ENCODE measurements at regions not wholly inside any gene's neighbourhood (a gene's known extent, or its start where the extent isn't known, plus 50 kb on each side); places are given as distances from the start of the nearest gene placed in this dataset.

- TF ChIP-seq SIN3A (IDR thresholded peaks at IDR 0.05; ENCODE audit: borderline replicate concordance, low read depth, low read length) = no peak
Measured at GRCh38 chr11:92376680-92377079, 152.1 kb downstream of the FAT3 start (continued).

GRCh38 chr11:92380882-92381281 is 156.3 kb downstream of the FAT3 start:
- peaks cover 22% of the 10 kb centered on the region for H3F3A ChIP-seq (replicated peaks; ENCODE audit: insufficient read depth)
- H3K4me3 ChIP-seq (ENCODE audit: low read depth in 2 of 2, low read length in 1 of 2) = no peak overlapping the region
- peak overlapping the region in 1 of 2 experiments; percentile 54; a peak in 2 of 4 replicates for H3K27ac ChIP-seq (ENCODE audit: low read depth in 2 of 2, low read length in 1 of 2)
- CTCF ChIA-PET = no interaction called here
- peak; percentile 50 for TF ChIP-seq JUND (IDR thresholded peaks at IDR 0.05)
- TF ChIP-seq TCF12 (IDR thresholded peaks at IDR 0.05) = peak; percentile 48
- 0 out of 2 replicates have a peak, but pooled peaks have one; percentile 26 for TF ChIP-seq PBX3 (IDR thresholded peaks at IDR 0.05)
- TF ChIP-seq FOSL2 (IDR thresholded peaks at IDR 0.05; ENCODE audit: borderline replicate concordance, low read depth) = peak; percentile 37; the same call in 1 of the 2 replicates
- TF ChIP-seq USF2 (IDR thresholded peaks at IDR 0.05; ENCODE audit: borderline replicate concordance, low read depth, low read length) = no peak
- no peak for TF ChIP-seq SMC3 (IDR thresholded peaks at IDR 0.05; ENCODE audit: low read depth, low read length)
- H3K79me2 ChIP-seq (ENCODE audit: insufficient read depth) = peaks cover 6% of the 10 kb centered on the region; the same call in 1 of the 2 replicates
- no peak for DNase-seq
- POLR2A ChIA-PET = no interaction called here
- peaks cover 3 to 31% of the 10 kb centered on the region in 2 experiments for H3K4me1 ChIP-seq (ENCODE audit: control insufficient read depth in 1 of 2, insufficient read depth in 2 of 2, low read depth in 1 of 2, low read length in 1 of 2)
- H3K27me3 ChIP-seq (ENCODE audit: insufficient read depth) = no peaks in the 10 kb centered on the region
- H2AFZ ChIP-seq (ENCODE audit: low read depth) = no peak overlapping the region
- no peak overlapping the region for H3K9ac ChIP-seq
- H3K9me2 ChIP-seq = no peaks in the 10 kb centered on the region
- no peaks in the 10 kb centered on the region for H4K20me1 ChIP-seq (ENCODE audit: insufficient read depth)
- H3K4me2 ChIP-seq = peak overlapping the region; percentile 54; the same call in 1 of the 2 replicates
- no peaks in the 10 kb centered on the region for H3K36me3 ChIP-seq (replicated peaks in 1 of 2; ENCODE audit: control insufficient read depth in 1 of 2, insufficient read depth in 2 of 2, low read length in 1 of 2)
- no peaks in the 10 kb centered on the region for H3K9me3 ChIP-seq
- WGBS (ENCODE audit: low lambda C conversion rate) = 92% methylated on average over 3 of the region's 3 CpGs

GRCh38 chr11:92382311-92382710 is 157.7 kb downstream of the FAT3 start:
- no peaks in the 10 kb centered on the region for H3K36me3 ChIP-seq (replicated peaks in 1 of 2; ENCODE audit: control insufficient read depth in 1 of 2, insufficient read depth in 2 of 2, low read length in 1 of 2)
- peaks cover 21% of the 10 kb centered on the region for H3F3A ChIP-seq (replicated peaks; ENCODE audit: insufficient read depth)
- no peak overlapping the region for H3K4me3 ChIP-seq (ENCODE audit: low read depth in 2 of 2, low read length in 1 of 2)
- ChIA-PET CTCF (interaction anchor here (1.0 to 1.1 kb wide), 3 partner anchors 8 to 485 kb away, joined by 3 read pairs; no protein-coding TSS in a partner anchor), POLR2A (no interaction called here)
- H4K20me1 ChIP-seq (ENCODE audit: insufficient read depth) = no peaks in the 10 kb centered on the region
- H3K4me2 ChIP-seq = no peak overlapping the region
- H3K9me3 ChIP-seq = no peaks in the 10 kb centered on the region
- WGBS (ENCODE audit: low lambda C conversion rate) = 82% methylated on average over 3 of the region's 3 CpGs
- peaks cover 6% of the 10 kb centered on the region; the same call in 1 of the 2 replicates for H3K79me2 ChIP-seq (ENCODE audit: insufficient read depth)
- peaks cover 3 to 29% of the 10 kb centered on the region in 2 experiments for H3K4me1 ChIP-seq (ENCODE audit: control insufficient read depth in 1 of 2, insufficient read depth in 2 of 2, low read depth in 1 of 2, low read length in 1 of 2)
- no peaks in the 10 kb centered on the region for H3K27me3 ChIP-seq (ENCODE audit: insufficient read depth)
- no peaks in the 10 kb centered on the region for H3K9me2 ChIP-seq
- no peak overlapping the region for H2AFZ ChIP-seq (ENCODE audit: low read depth)
- TF ChIP-seq ZBTB33 (IDR thresholded peaks at IDR 0.05; ENCODE audit: borderline replicate concordance, low read depth) = no peak
- no peak for DNase-seq
- no peak overlapping the region for H3K27ac ChIP-seq (ENCODE audit: low read depth in 2 of 2, low read length in 1 of 2)
- no peak overlapping the region for H3K9ac ChIP-seq

Measured in SK-N-SH (cell line).